GM12865 (cell line): ENCODE measurements at regions not wholly inside any gene's neighbourhood (a gene's known extent, or its start where the extent isn't known, plus 50 kb on each side); places are given as distances from the start of the nearest gene placed in this dataset.

Experiments used
- DNase-seq: peaks from one replicate; pipeline ENCODE4 v3.0.0; 2010; ENCODE audit warnings: low read depth
- H3K4me3 ChIP-seq: 2 replicates; pipeline ENCODE4 v1.5.1; 2011; ENCODE audit warnings: mild to moderate bottlenecking, low read depth, low read length, control low read depth
- TF ChIP-seq, protein P1 (sequence below): IDR thresholded peaks from 2 replicates; pipeline ENCODE4 v1.5.1; 2011; ENCODE audit warnings: low read length, control low read depth, low read depth, inconsistent platforms; ENCODE audit not compliant: insufficient read depth; ENCODE audit errors: missing control alignments

DNA sequence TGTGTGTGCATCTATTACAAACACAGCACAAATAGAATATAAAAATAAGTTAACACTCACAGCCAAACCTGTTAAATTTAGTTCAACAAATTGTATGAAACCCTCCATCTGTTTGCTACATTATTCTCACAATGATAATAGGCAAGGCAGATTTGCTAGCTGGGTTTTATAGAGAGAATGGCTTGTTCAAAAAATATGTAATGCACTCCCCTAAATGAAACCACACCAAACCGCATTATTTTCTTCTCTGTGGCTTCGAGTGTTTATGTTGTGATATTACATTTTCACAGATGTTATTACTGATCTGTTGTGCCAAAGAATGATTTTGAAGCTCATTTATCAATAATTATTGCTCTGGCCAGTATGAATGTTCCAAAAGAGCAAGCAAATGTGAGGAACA is 92.9 kb downstream of the SPATA31D1 start:
- no peak overlapping the region for H3K4me3 ChIP-seq
- no peak for DNase-seq
- TF ChIP-seq, protein P1, sequence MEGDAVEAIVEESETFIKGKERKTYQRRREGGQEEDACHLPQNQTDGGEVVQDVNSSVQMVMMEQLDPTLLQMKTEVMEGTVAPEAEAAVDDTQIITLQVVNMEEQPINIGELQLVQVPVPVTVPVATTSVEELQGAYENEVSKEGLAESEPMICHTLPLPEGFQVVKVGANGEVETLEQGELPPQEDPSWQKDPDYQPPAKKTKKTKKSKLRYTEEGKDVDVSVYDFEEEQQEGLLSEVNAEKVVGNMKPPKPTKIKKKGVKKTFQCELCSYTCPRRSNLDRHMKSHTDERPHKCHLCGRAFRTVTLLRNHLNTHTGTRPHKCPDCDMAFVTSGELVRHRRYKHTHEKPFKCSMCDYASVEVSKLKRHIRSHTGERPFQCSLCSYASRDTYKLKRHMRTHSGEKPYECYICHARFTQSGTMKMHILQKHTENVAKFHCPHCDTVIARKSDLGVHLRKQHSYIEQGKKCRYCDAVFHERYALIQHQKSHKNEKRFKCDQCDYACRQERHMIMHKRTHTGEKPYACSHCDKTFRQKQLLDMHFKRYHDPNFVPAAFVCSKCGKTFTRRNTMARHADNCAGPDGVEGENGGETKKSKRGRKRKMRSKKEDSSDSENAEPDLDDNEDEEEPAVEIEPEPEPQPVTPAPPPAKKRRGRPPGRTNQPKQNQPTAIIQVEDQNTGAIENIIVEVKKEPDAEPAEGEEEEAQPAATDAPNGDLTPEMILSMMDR: no peak

DNA sequence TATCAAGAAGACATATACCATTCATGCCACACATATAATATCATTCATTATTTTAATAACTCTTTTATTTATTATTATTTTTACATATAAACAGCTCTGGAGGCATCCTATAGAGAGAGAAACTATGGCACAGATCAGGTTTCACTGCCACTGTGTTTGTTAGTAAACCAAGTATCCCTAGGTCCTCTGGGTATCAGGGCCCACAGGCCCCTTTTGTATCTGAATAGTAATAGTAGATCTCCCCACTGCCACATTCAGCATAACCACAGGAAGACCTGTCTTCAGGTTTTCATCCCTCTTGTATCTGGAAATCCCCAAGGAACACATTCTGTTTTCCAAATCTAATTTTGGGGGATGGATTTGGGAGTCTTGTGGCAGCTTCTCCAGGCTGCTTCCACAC is 94.0 kb downstream of the SPATA31D1 start:
- TF ChIP-seq, protein P1: no peak
- DNase-seq: no peak
- no peak overlapping the region for H3K4me3 ChIP-seq

DNA sequence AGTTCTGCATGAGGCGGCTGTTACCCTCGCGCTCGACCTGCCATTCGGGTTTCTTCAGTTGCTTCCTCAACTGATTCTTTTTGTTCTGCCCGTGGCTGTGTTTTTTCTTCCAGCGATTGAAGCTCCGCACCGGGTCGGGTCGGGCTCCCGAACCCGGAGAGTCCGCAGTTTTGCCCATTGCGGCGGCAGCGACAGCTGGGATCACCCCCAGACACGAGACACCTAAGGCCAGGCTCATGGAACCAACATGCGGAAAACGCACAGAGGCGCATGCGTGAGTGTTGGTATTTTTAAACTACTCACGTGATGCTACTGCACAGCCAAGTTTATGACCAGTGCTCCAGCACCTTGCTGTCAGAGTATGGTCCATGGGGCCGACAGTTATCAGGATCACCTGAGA is 100.0 kb downstream of the SPATA31D1 start:
- H3K4me3 ChIP-seq: no peak overlapping the region
- DNase-seq: no peak
- TF ChIP-seq, protein P1: no peak

DNA sequence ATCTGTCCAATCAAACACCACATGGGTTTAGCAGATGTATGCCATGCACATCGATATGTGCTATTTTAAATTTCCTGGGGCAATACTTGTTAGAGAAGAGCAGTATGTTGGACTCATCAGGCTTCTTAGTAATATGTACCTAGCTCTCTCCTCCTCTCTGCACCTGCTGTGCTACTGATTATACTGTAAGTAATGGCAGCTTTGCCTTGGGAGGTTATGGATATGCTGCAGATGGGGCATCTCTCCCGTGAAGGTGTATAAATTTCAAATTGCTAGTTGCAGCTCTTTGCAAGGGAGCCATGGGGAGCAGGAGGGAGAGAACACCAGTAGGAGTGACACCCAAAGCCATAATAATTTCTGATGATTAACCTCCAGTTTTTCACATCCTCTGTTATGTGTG is 101.5 kb downstream of the SPATA31D1 start:
- TF ChIP-seq, protein P1: no peak
- no peak for DNase-seq

DNA sequence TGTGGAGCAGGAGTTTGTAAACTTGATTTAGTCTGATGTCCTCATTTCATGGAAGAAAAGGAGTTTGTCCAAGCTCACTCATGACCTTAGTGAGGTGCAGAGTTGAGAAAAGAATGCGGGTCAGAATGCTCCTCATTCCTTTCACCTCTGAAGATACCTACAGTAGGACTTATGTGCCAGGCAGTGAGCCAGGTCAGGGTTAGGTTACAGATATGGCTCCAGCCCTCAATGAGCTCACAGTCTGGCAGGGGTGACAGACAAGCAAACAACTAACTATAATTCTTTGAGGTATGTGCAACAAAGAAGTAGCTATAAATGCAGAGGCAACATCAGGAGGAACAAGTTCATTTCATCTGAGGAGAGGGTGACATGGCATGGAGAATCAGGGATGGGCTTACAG is 102.5 kb downstream of the SPATA31D1 start:
- H3K4me3 ChIP-seq: no peak overlapping the region
- TF ChIP-seq, protein P1: no peak
- no peak for DNase-seq

More for the DNA sequence above, 101.5 kb downstream of the SPATA31D1 start:
- H3K4me3 ChIP-seq: no peak overlapping the region

DNA sequence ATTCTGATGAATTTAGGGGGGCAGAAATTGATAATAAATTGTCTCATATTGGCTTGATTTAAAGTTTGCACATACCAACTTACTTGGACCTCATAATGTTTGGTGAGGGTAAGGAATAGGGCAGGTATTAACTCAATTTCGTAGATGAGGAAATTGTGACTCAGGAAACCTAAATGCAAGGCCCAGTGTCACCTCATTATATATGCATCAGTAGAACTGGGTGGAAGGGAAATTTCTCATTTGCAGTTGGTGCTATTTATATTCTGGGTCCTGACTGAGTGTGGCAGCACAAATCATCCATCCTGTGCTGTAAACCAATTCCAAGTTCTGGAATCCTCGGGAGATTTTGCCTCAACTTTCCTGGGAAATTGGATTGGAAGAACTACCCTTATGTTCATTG is 103.0 kb downstream of the SPATA31D1 start:
- TF ChIP-seq, protein P1: no peak
- no peak for DNase-seq
- no peak overlapping the region for H3K4me3 ChIP-seq

DNA sequence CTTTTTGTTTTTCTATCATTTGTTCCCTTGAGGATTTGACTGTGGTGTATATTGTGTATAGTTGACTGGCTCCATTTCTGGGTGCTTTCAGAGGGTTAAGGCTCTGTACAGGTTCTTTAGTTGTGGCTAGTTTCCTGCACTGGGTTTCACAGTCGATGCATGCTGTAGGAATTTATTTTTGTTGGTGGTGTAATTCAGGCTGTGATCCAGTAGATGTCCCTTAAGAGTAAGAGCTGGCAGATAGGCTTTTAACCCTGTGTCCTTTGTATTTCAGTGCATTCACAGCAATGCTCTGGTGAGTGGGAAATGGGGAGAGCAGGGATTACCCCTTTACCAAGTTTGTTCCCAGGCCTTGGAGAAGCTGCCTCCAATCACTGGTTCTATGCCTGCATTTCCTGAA is 112.9 kb downstream of the SPATA31D1 start:
- peak; percentile 2 for DNase-seq
- H3K4me3 ChIP-seq: no peak overlapping the region
- TF ChIP-seq, protein P1: no peak
